SU-DHL-6 (cell line): ENCODE measurements at regions not wholly inside any gene's neighbourhood (a gene's known extent, or its start where the extent isn't known, plus 50 kb on each side); places are given as distances from the start of the nearest gene placed in this dataset.

ENCODE experiments used
- CTCF ChIP-seq: fragments of 200-600 bp; sonication (generic); IDR thresholded peaks from one replicate; pipeline ENCODE4 v1.5.1; 2017; ENCODE audit warnings: antibody characterized with exemption, mild to moderate bottlenecking, low read length, moderate library complexity; ENCODE audit not compliant: insufficient read depth, poor library complexity, severe bottlenecking
- EZH2phosphoT487 ChIP-seq: fragments of 200-600 bp; sonication (generic), shearing (Covaris generic); conservative IDR thresholded peaks from 2 replicates; pipeline ENCODE4 v1.6.1; 2018; ENCODE audit warnings: mild to moderate bottlenecking, antibody characterized with exemption, low read length, moderate library complexity, mixed read lengths

GRCh38 chr21:35796844-35797243, 263.5 kb downstream of the SETD4 start:
- TF ChIP-seq CTCF (no peak), EZH2phosphoT487 (no peak)
